AG08395 (cell line): ENCODE measurements at regions not wholly inside any gene's neighbourhood (a gene's known extent, or its start where the extent isn't known, plus 50 kb on each side); places are given as distances from the start of the nearest gene placed in this dataset.
"Not testable (repeated sequence)": the region's sequence is repeated elsewhere in the genome, so short reads cannot be mapped to it uniquely, and the experiment has no call there.

Experiments
- DNase-seq: peaks from one replicate; pipeline ENCODE4 v3.0.0; 2012; ENCODE audit warnings: mixed read lengths, low spot score

DNA sequence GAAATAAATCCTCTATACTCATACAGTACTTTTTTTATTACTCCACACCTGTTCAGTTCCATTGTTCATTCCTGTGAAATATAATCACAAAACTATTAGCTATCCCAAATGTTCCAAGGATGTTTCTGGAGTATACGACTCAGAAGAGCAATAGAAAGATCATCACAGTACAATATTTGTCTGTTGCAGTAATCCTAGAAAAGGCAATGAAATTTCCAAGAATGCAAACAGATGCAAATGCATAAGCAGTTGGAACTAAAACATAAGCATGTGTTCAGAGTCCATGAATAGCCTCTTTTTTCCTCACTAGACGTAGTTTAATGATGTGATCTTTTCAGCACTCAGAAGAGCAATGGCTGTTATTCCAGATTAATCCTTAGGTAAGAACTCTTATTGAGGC, 55.2 kb downstream of the RTL3 start:
- no peak for DNase-seq

DNA sequence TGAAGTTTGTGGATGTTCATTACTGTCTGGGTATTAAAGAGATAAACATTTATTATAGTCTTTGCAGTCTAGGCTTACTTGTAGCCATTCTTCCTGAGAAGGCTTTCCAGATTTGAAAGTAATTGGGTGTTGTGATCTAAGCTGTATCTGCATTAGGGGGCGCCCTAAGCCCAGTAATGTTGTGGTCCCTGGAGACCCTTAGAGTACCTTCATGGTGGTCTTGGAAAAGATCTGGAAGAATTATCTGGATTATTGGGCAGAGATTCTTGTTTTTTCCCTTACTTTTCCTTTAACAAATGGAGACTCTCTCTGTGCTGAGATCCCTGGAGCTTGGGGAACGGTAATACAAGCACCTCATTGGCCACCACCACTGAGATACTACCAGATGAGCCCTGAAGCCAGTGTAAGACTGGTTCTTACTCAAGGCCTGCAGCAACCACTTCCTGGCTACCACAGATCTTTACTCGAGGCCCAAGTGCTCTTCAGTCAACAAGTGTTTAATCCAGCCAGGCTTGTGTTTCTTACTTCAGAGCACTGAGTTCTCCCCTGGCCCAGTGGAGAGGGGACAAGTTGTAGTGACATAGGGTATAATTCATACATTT, 63.1 kb downstream of the RTL3 start:
- no peak for DNase-seq

- no peak for DNase-seq
These were observed 65.4 kb downstream of the RTL3 start for GRCh38 chrX:78593701-78594100.

GRCh38 chrX:78592030-78592429, 67.1 kb downstream of the RTL3 start:
- no peak for DNase-seq

DNA sequence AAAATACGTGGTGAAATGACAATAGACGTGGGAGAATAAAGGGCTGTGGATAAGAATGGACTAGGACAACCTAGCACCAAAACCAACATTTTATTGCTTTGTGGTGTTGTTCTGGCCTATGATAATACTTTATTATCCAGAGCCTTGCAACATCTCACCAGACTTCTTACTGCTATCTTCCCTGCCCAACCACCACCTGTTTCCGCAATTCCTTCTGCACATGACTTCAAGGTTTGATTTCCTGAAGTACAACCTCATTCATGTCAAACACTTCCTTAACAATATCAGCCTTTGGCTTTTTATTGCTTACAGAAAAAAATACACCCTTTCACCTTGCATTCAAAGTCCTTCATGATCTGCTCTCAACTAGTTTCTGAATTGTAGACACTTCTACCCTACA, 84.8 kb downstream of the RTL3 start:
- no peak for DNase-seq

GRCh38 chrX:78573630-78574029, 85.5 kb downstream of the RTL3 start:
- no peak for DNase-seq

DNA sequence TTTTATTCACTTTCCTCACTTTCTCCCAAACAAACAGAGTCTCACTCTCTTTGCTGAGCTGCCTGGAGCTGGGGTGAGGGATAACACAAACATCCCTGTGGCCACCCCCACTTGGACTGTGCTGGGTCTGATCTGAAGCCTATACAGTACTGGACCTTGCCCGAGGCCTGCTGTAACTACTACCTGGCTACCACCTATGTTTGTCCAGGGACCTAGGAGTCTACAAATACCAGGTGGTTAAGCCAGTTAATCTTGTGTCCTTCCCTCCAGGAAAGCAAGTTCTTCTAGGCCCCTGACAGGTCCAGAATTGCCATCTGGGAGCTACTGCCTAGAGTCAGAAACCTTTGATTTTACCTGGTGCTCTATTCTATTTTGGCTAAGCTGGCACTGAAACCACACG, 87.3 kb downstream of the RTL3 start:
- no peak for DNase-seq

DNA sequence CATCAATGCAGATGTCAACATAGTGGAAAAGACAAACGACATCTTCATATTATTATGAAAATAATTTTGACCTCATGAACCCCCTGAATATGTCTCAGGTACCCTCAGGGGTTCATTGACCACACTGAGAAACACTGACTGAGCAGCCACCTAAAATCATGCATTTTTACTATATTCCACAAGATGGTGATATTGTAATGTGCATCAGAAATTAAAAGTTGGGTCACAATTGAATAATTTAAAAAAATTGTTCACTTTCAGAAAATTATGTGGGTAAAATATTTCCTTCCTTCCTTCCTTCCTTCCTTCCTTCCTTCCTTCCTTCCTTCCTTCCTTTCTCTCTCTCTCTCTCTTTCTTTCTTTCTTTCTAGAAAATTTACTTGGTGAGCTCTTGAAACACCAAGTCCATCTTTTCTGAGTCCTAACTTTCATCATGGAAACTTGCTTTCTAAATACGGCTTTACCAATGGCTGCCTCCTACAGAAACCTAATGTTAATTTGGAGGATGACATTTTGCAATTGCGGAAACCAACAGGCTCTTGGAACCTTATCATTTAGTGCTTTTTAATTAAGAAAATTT, 103.6 kb downstream of the RTL3 start:
- peak; percentile 13 for DNase-seq

DNA sequence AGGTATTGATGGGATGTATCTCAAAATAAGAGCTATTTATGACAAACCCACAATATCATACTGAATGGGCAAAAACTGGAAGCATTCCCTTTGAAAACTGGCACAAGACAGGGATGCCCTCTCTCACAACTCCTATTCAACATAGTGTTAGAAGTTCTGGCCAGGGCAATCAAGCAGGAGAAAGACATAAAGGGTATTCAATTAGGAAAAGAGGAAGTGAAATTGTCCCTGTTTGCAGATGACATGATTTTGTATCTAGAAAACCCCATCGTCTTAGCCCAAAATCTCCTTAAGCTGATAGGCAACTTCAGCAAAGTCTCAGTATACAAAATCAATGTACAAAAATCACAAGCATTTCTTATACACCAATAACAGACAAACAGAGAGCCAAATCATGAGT, 106.5 kb downstream of the RTL3 start:
- DNase-seq: not testable (repeated sequence)

DNA sequence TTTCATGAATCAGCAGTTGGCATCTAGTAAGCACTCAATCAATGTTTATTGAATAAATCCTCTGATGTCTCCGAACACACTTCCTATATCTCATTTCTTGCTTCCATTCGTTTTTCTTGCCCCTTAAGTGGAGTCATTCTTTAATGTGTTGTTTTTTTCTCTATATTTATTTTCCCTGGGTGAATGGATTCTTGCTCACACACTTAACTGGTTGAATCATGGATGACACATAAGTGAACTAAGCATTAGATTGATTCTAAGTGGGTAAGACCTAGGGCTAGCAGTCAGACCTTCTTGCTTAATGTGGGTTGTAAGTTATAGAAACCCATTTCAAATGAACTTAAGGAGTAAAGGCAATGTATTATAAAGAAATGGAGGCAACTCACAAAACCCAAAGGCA, 111.1 kb downstream of the RTL3 start:
- DNase-seq: peak; percentile 13

GRCh38 chrX:78545233-78545632, 113.9 kb downstream of the RTL3 start:
- DNase-seq: no peak

GRCh38 chrX:78543281-78543680, 115.8 kb downstream of the RTL3 start:
- no peak for DNase-seq

- DNase-seq: no peak
These were observed 119.0 kb downstream of the RTL3 start for GRCh38 chrX:78540171-78540570.

DNA sequence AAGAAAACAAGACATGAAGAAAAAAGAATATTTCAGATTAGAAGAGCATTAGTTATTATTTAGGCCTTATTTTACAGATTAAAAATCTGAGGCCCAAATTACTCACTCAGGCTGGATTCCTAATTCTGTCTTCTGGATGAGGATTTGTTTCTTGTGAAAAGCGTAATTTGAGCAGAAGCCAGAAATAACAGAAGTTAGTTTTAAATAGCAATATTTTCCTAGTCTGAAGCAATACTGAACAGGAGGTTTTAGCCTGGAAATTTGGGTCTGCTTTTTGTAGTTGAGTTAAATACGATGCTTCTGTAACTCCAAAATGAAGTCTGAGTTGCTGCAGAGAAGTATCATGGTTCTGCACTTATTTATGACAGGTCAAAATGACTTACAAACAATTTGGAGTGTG, 124.9 kb downstream of the RTL3 start:
- DNase-seq: no peak

DNA sequence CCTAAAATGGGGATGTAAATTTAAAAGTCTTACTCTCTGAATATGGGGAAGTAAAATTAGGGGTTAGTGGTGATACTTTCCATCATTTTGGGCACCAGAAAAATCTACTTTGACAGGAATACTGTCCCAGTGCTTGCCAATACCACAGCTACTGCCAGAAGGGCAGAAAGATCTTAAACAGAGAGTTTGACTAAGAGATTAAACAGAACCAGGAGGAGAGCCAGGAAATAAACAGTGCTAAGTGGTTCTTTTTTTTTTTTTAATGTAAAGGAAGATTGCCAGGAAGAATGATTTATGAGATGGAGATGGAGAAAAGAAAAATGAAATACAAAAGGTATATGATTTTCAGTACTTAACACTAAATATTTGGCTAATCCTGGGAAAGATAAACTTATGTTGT, 126.8 kb downstream of the RTL3 start:
- DNase-seq: no peak

- no peak for DNase-seq
These were observed 131.3 kb downstream of the RTL3 start for GRCh38 chrX:78527818-78528217.

GRCh38 chrX:78527263-78527662, 131.9 kb downstream of the RTL3 start:
- DNase-seq: peak; percentile 54

DNA sequence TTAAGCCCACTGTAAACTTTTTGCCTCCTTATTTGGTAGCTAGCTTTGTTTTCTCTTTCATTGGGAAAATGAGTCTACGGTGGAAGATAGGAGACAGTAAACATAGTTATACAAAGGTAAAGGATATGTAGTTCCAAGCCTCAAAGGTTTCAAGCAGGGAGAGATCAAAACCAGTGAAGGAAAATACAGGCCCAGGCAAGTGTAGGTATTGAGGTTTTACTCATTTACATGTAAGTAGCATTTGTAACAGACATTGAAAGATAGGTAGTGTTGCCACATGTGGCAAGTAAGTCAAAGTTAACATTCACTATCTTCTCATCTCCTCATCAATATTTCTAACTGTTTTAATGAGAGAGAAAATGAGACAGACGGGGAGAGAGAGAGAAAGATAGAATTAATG, 136.5 kb downstream of the RTL3 start:
- no peak for DNase-seq

DNA sequence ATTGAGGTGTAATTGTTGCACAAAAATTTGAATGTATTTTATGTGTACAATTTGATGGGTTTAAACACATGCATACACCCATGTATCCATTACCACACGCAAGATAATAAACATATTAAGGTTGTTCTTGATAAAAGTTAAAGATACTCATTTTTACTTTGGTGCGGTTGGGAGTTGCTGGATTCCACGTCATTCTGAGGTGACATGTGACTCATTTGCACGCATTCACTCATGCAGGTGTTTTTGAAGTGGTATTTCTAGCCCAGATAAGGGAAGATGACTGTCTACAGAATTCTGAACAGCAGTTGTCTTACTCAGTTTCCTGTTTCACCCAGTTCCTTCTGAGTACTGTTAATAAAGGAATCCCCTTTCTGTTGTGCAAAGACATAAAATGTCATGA, 142.0 kb downstream of the RTL3 start:
- no peak for DNase-seq

DNA sequence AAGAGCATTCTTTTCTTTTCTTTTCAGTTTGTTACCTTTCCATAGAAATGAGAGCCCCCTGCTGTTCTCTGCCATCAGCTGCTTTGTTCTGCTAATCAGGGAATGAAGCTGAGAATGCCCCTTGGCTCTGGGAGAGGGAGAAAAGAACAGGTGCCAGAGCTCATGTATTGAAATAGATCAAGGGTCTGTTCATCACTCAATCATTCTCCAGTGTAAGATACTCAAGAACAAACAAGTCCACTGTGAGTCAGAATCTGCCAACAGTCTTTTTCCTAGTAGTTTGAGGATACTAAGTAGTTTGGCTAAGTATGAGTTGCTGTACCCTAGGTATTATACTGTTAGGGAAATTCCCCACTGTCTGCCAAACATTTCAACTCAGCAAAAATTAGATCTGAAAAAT, 144.3 kb downstream of the RTL3 start:
- no peak for DNase-seq

GRCh38 chrX:78513971-78514738, 145.0 kb downstream of the RTL3 start:
- no peak for DNase-seq

- no peak for DNase-seq
These were observed 152.9 kb downstream of the RTL3 start for GRCh38 chrX:78506248-78506647.

GRCh38 chrX:78496483-78496882, 162.6 kb downstream of the RTL3 start:
- no peak for DNase-seq

GRCh38 chrX:78493180-78493579, 165.8 kb upstream of the CYSLTR1 start:
- no peak for DNase-seq
